ENCODE measurements at regions not wholly inside any gene's neighbourhood (a gene's known extent, or its start where the extent isn't known, plus 50 kb on each side); places are given as distances from the start of the nearest gene placed in this dataset.

DNA sequence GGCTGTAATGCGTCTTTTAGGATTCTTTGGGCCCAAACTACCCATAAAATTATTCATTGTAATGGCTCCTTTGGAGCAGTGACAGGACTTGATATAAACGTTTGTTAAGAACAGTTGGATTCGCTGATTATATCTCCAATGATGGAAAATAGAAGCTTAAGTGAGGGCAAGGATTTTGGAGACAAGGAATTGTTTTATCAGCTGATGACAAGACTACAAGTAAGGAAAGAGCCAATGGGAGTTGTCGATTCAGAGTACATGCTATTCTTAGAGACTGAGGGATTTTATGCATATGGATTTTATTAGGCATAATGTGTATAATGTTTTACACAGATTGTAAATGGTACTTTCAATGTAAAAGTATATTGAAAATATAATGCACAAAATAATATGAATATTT, 425.5 kb upstream of the RIOK2 start:
- ChIA-PET CTCF (interaction anchor here (1.1 to 1.7 kb wide), 2 partner anchors 10 to 15 kb away, joined by 3 to 8 read pairs; no protein-coding TSS in a partner anchor), POLR2A (no interaction called here)
- TF ChIP-seq, protein P1, sequence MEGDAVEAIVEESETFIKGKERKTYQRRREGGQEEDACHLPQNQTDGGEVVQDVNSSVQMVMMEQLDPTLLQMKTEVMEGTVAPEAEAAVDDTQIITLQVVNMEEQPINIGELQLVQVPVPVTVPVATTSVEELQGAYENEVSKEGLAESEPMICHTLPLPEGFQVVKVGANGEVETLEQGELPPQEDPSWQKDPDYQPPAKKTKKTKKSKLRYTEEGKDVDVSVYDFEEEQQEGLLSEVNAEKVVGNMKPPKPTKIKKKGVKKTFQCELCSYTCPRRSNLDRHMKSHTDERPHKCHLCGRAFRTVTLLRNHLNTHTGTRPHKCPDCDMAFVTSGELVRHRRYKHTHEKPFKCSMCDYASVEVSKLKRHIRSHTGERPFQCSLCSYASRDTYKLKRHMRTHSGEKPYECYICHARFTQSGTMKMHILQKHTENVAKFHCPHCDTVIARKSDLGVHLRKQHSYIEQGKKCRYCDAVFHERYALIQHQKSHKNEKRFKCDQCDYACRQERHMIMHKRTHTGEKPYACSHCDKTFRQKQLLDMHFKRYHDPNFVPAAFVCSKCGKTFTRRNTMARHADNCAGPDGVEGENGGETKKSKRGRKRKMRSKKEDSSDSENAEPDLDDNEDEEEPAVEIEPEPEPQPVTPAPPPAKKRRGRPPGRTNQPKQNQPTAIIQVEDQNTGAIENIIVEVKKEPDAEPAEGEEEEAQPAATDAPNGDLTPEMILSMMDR (IDR thresholded peaks at IDR 0.05; ENCODE audit: control extremely low read depth, extremely low read depth, low read depth, missing control alignments) = no peak
- DNase-seq (ENCODE audit: extremely low spot score) = no peak

DNA sequence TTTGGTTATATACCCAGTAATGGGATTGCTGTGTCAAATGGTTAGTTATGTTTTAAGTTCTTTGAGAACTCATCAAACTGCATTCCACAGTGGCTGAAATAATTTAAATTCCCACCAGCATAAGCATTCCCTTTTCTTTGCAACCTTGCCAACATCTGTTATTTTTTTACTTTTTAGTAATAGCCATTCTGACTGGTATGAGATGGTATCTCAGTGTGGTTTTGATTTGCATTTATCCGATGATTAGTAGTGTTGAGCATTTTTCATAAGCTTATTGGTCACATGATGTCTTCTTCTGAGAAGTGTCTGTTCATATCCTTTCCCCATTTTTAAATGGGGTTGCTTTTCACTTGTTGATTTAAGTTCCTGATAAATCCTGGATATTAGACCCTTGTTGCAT, 435.7 kb upstream of the RIOK2 start:
- ChIA-PET POLR2A (no interaction called here), CTCF (interaction anchor here (1.7 to 1.8 kb wide), 2 partner anchors 10 to 11 kb away, joined by 4 to 8 read pairs; no protein-coding TSS in a partner anchor)
- no peak for DNase-seq (ENCODE audit: extremely low spot score)
- TF ChIP-seq, protein P1 (IDR thresholded peaks at IDR 0.05; ENCODE audit: control extremely low read depth, extremely low read depth, low read depth, missing control alignments) = no peak

DNA sequence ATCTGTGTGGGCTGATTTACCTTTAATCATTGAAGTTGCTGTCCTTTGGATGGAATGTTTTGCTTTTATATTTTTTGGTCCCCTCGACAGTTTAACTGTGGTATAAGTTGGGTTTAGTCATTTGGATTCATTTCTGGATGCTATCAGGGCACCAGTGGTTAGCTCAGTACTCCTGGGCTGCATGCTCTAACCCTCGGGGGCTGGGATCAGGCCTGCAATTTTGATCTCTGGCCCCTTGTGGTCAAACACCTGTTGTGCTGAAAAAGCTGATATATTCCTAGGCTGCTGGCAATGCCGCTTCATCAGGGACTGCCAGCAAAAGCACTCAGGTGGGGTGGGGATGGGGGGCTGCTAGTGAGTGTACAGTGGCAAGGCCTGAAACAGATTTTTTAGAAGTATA, 440.4 kb upstream of the RIOK2 start:
- ChIA-PET POLR2A (no interaction called here), CTCF (interaction anchor here (1.2 kb wide), 1 partner anchor 14 kb away, joined by 3 read pairs; no protein-coding TSS in a partner anchor)
- no peak for DNase-seq (ENCODE audit: extremely low spot score)
- TF ChIP-seq, protein P1 (IDR thresholded peaks at IDR 0.05; ENCODE audit: control extremely low read depth, extremely low read depth, low read depth, missing control alignments) = no peak

DNA sequence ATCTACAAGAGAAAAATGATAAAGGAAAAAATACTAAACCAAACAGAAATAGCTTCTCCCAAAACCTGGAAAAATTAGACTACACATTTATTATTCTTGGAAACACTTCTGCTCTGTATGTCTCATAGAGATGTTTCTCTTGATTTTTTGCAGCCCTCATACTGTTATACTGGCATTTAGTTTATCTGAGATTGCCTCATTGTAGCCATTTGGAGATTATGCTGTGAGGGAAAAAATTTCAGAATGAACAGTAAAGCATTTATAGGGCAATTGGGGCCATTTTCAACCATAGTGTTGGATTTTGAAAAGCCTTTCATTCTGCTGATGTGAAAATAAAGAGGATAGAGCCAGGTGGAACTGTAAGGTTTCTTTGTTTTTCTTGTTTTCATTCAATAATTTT, 441.8 kb upstream of the RIOK2 start:
- ChIA-PET POLR2A (no interaction called here), CTCF (no interaction called here)
- no peak for DNase-seq (ENCODE audit: extremely low spot score)
- TF ChIP-seq, protein P1 (IDR thresholded peaks at IDR 0.05; ENCODE audit: control extremely low read depth, extremely low read depth, low read depth, missing control alignments) = no peak

DNA sequence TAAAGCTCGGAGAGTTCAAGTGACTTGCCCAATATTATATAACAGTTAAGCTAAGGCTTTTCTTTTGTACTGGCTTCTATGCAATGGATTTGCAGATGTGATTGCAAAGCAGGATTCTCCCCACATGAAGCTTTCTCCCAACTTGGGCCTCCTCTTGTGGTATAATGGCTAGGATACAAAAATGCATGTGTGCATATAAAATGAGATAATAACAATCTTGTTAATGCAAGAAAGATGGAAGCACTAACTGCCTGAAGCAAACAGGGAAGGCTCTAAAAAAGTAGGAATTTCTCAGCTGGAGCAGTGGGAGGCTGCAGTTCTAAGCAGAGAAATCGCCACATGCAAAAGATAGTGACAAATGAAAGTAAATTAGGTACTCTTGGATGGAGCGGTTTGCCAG, 444.2 kb upstream of the RIOK2 start:
- DNase-seq (ENCODE audit: extremely low spot score) = no peak
- TF ChIP-seq, protein P1 (IDR thresholded peaks at IDR 0.05; ENCODE audit: control extremely low read depth, extremely low read depth, low read depth, missing control alignments) = no peak
- ChIA-PET POLR2A (no interaction called here), CTCF (no interaction called here)

DNA sequence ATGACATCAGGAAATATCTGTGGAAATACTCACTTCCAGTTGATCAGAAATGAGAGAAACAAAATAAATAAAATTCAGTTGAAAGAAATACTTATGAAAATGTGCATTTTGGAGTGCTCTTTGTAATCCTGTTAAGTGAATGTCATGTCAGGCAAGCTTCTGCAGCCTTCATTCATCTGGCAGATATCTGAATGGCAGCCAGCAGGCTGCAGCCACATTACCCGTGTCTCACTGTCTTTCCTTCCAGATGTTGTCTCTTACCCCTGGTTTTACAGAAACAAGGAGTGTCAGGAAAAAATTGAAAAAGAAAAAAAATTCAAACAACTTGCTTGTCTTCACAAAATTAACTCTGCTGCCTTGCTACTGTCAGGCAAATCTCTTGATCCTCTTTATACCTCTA, 445.0 kb upstream of the RIOK2 start:
- DNase-seq (ENCODE audit: extremely low spot score) = no peak
- ChIA-PET CTCF (no interaction called here), POLR2A (interaction anchor here (0.7 kb wide), 1 partner anchor 44 kb away, joined by 3 read pairs; no protein-coding TSS in a partner anchor)
- TF ChIP-seq, protein P1 (IDR thresholded peaks at IDR 0.05; ENCODE audit: control extremely low read depth, extremely low read depth, low read depth, missing control alignments) = no peak

DNA sequence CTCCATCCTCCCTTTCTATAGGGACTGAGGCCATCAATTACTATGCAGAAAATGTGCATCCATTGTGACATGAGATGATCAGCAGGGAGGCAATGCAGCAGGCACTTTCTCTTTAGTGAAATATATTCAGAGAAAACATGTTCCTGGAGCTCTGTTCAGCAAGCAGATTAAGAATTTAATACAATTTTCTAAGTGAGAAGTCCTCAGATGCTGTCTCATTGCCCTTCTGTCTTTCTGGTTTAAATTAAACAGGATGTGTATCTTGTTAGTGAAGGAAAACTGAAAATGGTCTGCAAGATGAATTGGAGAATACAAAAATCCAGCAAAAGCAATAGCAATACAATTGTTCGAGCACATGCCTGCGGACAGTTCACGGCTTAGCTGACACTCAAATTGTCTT, 445.8 kb upstream of the RIOK2 start:
- TF ChIP-seq, protein P1 (IDR thresholded peaks at IDR 0.05; ENCODE audit: control extremely low read depth, extremely low read depth, low read depth, missing control alignments) = no peak
- CTCF ChIA-PET = no interaction called here
- POLR2A ChIA-PET = interaction anchor here (0.7 kb wide), 1 partner anchor 43 kb away, joined by 3 read pairs; no protein-coding TSS in a partner anchor
- DNase-seq (ENCODE audit: extremely low spot score) = no peak

All from GM10248 (cell line).